DMS 273 (cell line): ENCODE measurements at regions not wholly inside any gene's neighbourhood (a gene's known extent, or its start where the extent isn't known, plus 50 kb on each side); places are given as distances from the start of the nearest gene placed in this dataset.

Experiments
- DNase-seq: peaks from one replicate; lab custom pipeline; 2025; ENCODE audit not compliant: unreplicated experiment; lab: John Stamatoyannopoulos, UW

DNA sequence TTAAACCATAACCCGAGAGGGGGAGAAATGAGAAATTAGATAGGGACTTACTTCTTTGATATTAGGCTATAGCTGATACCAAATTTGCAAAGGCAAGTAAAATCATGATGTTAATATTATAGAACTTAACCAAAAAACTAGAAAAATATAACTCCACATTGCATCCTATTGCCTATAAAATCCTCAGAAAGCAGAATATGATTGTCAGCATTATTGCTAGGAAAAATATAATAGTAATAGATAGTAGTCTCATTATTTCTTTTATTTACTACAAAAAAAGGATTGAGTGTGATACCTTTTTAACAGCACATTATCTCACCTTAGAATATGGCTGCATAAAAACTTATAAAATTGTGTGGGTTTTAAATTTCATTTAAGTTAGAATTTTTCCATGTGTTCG is 206.5 kb upstream of the CDIN1 start:
- no peak for DNase-seq

DNA sequence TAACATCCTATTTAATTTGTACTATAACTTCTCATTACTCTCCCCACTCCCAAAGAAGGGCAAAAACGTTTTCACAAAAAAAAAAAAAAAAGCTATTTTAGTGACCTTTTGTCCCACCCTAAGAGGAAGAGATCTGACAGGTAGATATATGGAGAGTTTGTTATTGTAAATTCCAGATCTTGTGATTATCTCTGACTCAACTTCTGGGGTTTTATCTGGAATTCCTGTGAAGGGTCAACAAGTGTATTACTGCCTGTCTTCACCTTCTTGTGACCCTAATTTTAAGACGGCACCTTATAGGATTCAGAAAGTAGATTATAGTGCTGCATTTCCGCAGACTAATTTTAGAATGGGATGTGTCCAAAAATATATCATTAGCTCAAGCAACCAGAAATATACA is 205.9 kb upstream of the CDIN1 start:
- DNase-seq = no peak

DNA sequence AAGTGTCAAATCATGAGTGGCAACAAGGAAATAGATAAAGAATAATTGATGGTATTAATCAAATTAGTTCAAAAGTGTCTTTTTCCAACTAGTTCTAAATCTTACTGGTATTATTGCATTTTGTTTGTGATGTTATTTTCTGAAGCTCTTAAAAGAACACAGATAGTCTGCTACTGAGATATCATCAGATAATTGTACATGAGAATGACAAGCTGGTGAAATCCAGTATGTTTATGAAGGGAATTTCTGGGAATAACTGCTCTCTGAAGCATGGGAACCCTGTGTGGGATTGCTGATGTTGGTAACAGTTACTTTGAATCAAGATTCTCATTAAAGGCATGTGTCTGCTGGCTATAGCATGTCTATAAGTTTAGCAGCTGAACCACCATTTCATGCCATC is 190.3 kb upstream of the CDIN1 start:
- no peak for DNase-seq

DNA sequence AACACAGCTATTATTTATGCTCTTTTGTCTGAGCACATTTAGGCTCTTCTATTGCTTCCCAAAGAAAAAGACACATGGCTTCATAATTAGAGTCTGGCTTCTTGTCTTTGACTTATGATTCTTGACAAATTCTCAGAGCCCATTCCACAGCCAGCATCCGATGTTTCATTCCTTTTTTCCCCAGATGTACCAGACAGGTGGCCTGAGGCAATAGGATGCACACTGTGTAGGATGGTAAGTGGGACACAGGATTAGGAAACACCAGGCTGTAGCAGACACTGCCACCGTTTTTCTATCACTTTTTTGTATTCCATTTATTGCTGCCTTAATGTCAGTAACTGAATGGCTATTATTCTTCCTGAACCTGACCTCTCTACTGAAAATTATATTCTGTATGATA is 188.9 kb upstream of the CDIN1 start:
- no peak for DNase-seq

DNA sequence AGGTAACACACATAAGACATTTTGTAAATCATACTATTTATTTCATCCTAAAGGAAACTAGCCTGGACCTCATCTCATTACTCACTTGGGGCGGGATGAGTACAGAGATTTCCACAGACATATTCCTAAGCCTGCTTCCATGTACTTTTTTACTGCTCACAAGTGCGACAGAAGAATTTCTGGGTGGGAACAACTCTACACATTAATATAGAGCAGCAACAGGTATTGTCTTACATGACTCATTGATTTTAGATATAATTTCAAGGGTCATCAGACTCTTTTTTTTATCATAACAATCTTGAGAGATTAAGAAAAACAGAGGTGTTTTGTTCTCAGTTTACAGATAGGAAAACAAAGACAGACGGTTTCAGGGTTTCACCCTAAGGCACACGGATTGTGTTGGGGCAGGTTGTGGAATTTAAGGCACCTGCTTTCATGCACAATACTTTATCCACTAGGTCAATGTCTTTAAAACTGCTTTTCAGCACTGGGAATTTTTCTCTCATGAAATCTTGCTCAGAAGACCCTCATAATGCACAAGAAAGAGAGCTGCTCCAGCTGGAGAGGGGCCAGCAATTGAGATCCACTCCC is 186.7 kb upstream of the CDIN1 start:
- no peak for DNase-seq

DNA sequence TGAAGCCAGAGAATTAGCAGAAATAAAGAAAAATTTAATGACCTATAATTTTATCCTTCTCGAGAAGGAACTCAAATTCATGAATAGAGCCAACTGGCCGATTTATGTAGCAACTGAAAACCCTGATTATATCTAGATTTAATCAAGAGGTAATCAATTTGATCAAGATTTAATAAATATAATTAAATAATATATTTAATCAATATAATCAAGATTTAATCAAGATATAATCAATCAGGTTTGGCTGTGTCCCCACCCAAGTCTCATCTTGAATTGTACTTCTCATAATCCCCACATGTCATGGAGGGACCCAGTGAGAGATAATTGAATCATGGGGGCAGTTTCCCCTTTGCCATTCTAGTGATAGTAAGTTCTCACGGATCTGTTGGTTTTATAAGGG is 181.2 kb upstream of the CDIN1 start:
- no peak for DNase-seq

DNA sequence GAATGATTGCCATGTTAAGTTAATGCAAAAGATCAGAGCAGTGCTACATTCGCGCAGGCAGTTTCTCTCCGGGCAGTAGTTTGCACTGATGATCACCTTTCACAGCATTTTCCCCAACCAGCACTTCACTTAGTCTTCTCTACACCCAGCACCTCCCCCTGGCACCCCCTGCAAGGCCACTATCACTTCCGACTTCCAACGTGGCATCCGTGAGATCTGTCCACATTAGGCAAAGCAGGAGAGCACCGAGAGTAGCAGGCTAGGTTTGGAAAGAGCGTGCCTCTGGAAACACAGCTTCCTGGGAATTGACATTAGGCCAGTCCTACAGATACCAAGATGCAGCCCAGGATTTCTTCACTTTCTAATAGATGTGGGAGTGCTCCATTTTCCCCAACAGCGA is 180.2 kb upstream of the CDIN1 start:
- no peak for DNase-seq

DNA sequence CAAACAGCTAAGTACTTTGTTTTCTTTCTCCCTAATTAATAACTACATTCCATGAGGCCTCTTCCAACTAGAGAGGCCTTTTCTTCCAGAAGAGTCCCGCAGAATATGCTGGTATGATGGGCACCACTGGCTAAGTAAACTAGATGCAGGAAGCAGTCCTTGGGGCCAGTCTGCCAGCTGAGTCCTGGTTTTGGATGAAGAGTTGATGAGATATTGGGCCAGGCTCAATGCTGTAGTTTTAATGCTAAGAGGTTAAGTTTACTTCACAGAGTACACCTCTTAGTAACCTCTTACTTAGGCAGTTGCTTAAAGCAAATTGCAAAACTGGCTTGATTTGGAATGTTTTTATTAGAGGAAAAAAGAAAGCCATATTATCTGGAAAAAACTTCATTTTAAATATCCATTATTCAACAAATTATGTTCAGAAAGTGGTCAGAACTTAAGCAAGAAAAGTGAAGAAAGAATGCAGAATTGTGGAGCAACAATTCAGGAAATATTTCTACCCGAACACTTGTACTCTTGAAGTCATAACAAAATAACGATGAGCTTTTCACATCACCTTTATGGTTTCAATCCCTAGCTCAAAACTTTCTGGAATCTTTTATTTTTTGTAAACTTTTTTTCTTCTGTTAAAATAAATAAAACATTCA is 178.4 kb upstream of the CDIN1 start:
- DNase-seq = no peak

DNA sequence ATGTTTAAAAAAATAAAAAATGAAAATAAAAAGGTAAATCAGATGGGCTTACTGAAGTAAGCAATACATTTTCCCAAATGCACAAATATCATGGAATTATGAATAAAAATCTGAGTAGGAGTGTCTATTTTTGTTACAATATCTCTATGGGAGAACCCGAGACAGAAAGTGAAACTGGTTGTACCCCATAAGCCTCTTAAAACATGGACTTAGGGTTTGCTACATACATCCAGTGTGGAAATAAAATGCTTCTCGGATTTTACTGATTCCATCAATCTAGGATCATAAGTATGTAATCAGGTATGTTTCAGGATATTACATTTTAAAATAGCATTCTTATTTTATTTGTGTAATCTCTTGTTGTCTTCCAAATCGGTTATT is 177.8 kb upstream of the CDIN1 start:
- DNase-seq = no peak

DNA sequence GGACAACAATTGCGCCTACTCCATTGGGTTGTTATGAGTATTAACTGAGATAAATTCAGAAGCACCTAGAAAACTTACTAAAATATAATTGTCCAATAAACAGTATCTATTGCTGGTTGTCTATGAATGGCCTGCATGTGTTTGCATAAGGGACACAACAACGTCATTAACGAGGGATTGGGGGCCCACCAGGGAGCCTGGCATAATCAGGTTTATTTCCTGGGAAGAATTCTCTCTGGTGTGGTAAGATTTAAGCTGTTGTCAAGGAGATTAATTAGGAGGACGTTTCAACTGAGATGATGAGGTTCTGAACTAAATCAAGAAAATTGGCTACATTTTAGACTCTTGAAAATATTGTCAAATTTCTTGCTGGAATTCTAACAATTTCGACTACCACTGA is 176.1 kb upstream of the CDIN1 start:
- DNase-seq = no peak

DNA sequence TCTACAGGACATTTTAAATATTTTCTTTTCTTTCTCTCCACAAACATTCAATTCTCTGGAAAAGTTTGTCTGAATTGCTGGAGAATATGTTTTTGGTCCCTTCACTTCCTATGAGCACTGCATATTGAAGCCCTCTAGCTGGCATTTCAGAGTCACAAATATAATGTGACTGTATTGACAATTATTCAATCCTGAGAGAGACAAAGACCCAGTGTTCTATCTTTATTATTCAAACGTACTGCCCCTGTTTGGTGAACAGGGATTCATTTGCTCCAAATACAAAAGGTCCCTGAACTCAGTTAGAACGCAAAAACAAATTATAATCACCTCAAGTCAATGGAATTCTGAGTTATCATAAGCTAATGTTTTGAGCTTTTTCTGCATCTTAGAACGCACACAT is 173.1 kb upstream of the CDIN1 start:
- no peak for DNase-seq

DNA sequence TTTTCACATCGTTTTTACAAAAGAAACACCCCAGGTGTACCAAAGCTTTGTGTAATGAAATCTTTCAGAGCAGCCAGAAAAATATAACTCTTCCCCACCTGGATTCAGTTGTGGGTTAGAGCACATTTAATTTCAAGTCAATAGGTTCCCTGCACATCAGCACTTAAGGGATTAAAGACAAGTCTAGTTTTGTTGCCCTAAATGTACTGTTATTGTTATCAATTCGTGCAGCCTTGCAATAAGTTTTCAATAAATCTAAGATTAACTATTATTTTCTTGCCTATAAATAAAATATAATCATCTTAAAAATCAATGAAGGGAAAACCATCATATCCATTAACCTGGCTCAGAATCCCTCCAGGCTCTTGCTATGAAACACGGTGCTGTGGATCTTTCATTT is 172.5 kb upstream of the CDIN1 start:
- no peak for DNase-seq

DNA sequence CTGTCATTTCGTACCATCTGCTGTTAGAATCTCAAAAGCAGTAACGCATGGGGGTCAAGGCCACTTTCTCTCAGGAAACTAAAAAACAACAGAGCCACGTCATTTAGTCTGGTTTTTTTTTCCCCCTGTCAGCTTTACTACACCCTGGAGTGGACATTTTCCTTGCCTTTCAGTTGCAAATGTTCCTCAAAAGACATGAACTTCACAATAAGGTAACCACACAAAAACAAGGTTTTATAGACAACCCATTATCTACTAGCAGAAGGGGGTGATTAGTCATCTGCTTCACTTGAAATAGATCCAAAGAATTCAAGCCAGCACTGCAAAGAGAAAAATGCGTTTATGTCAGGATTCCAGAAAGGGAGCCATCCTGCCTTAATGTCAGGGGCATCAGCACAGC is 171.8 kb upstream of the CDIN1 start:
- DNase-seq = peak; percentile 53

DNA sequence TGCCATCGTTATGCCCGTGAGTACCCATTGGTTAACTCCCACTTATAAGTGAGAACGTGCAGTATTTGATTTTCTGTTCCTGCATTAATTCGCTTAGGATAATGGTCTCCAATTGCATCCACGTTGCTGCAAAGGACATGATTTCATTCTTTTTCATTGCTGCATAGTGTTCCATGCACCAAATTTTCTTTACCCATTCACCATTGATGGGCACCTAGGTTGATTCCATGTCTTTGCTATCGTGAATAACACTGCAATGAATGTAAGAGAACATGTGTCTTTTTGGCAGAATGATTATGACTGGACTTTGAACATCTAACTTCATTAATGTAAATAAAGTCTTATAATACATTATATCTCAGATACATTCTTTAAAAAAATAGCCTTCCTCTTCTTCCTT is 169.6 kb upstream of the CDIN1 start:
- no peak for DNase-seq

DNA sequence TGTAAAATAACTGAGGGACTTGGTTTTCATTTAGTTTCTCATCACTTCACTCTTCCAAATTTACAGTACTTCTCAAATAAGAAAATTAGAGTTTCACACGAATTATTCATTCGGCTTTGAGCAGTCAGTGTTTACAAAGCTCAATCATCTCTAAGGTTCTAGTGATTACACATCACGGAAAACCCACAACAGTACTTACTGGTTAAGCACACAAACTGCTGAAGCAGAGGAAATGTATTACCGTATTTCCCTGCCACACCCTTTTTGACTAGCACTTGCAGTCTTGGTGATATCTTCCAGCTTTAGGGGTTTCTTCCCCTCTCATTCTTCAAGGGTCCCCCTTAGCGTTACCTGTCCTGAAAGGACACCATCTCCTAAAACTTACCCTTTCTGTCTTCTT is 164.8 kb upstream of the CDIN1 start:
- DNase-seq = no peak

DNA sequence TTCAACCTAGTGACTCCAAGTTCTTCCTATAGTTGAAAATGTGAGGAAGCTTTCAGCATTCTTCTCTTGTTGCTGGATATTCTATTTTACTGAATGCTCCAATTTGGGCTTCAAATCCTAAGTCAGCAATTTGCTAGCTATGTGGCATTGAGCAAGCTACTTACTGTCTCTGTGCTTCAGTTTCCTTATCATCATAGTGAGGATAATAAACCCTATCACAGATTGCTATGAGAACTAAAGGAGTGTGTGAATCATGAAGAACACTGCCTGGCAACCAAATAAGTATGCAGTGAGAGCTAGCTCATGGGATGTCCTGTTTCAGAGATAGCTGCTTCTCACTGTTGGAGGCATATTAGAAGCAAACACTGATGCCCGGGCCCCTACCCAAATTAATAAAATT is 163.8 kb upstream of the CDIN1 start:
- DNase-seq = no peak

DNA sequence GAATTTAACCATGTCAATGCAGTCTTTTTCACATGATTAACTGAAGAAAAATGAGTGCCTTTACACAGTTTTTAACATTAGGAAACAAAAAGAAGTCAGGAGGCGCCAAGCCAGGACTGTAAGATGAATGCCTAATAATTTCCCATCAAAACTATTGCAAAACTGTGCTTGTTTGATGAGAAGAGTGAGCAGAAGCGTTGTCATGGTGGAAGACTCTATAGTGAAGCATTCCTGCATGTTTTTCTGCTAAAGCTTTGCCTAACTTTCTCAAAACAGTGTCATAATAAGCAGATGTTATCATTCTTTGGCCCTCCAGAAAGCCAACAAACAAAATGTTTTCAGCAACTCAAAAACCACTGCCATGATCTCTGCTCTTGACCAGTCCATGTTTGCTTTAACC is 156.8 kb upstream of the CDIN1 start:
- no peak for DNase-seq

DNA sequence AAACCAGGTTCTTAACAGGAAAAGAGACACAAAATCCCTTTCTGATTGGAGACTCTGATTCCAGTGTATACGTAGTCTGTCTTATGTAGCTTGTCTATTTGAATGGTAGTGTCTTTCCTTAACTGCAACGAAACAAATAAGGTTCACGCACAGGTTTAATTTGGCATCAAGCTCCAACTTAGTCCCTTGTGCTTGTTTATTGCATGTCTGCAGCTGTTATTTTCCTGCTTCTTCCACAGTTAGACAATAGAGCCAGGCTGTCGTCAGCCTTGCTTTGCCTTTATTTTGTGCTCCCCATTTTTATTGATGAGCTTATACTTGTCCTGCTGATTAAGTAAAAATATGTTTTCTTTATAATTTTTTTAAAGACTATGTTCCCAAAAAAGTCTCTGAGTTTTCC is 152.7 kb upstream of the CDIN1 start:
- no peak for DNase-seq

DNA sequence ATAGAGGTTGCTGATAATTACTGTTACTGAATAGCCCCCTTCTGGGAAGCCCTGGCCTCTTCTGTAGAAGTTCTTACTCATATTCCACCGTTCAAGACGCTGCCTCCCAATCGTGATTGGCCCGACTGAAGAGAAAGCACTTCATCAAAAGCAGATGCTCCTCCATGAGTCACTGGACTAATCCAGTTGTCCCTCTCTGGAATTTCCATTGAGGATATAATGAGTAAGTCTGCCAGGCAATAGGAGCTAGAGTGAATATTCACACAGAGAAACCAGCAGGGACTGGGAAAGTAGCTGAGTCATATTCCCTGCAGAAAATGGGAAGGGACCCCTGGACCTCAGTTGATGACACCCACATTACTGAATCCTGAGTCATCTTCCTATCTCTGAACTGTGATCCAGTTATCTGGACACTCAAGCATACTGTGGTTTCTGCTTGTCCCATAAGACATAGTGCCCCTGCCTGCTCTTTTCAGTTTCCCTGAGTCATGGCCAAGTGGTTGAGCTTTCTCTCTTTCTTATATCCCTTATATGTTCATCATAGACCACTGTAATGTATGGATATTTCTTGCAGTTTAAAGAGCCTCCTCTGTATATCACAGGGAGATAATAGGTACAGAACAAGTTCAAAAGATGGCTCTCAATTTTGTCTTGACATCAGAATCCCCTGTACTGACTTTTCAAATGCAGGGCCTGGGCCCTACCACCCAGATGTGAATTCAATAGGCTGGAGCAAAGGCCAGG is 151.2 kb upstream of the CDIN1 start:
- DNase-seq = no peak

DNA sequence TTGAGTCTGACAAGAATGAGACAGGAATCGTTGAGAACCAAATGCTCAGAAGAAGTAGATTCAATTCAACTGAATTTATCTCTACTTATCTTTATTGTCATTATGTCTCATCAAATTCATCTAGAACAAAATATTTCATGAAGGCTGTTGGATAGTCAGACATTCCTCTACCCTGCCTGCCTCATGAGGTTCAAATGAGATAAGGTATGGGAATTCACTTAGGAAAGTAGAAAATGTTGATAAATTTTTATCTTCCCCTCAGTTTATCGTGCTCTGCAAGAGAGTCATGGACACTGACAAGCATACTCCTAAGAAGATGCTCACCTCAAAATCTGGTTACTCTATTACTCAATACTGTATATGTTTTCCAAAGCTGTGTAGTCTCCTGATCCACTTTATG is 149.7 kb upstream of the CDIN1 start:
- DNase-seq = no peak

DNA sequence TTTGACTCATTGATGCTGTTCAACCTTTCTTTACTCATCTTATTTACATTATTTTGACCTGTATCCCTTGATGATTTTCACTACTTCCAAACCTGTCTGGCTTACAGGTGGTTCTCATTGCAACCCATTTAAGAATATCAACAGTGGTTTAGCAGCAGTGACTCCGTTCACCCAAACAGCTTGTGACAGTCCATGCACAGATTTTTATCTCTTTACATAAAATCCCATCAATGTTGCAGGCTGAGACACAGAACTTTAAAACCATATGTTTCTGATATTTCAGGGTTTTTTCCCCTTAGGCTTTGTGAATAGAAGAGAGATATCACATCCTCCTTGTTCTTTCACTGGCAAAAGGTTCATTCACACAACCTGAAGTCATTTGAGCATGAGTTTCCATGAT is 149.1 kb upstream of the CDIN1 start:
- DNase-seq = no peak

DNA sequence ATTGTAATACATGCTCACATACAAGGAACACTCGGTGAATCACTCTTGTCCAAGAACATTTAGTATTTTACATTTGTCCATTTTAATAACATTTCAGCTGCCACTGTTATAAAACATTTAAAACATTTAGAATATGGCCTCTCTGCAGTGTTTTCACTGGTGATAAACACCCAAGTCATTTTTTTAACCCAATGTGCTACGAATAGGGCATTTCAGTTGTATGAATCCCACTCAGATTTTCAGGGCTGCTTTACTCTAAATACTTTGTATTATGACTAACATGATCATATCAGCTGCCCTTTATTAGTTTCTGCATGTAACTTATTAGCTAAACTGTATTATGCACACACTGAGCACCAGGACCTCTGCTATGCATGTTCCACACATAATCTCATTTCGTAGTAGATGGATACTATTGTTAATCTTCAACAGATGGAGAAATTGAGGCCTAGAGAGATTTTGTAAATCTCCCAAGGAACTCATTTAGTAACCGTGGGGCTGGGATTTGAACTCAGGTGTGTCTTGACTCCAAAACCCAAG is 148.6 kb upstream of the CDIN1 start:
- no peak for DNase-seq

DNA sequence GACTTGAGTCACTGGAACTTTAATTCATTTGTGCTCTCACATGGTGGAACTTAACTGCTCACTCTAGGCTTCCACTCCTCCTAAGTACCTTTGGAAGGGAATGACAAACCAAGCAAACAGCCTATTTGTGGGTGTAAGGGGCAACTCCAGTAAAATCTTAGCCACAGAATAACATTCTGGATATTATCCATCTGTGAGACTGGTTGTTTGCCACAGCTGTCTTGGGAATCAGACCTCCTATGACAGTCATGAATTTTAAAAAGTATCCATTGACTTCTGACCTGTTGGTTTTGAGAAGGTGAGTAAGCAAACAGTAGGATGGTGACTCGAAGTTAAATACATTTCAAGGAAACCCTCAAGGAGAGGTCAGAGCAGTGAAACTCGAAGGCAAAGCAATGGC is 147.3 kb upstream of the CDIN1 start:
- no peak for DNase-seq
